HG03378 (cell line): ENCODE measurements at regions not wholly inside any gene's neighbourhood (a gene's known extent, or its start where the extent isn't known, plus 50 kb on each side); places are given as distances from the start of the nearest gene placed in this dataset.
"Not testable (repeated sequence)": the region's sequence is repeated elsewhere in the genome, so short reads cannot be mapped to it uniquely, and the experiment has no call there.

Experiments used
- ATAC-seq: cut with Tn5 transposase; IDR thresholded peaks from one replicate; pipeline ENCODE4 v1.9.1; 2021; ENCODE audit warnings: mild to moderate bottlenecking, moderate library complexity; ENCODE audit not compliant: unreplicated experiment

GRCh38 chr2:150120326-150120955, 367.0 kb downstream of the RND3 start:
- ATAC-seq, result no peak

GRCh38 chr2:150119819-150120218, 367.6 kb downstream of the RND3 start:
- ATAC-seq, result no peak

GRCh38 chr2:150114089-150114488, 373.4 kb downstream of the RND3 start:
- ATAC-seq, result not testable (repeated sequence)

- ATAC-seq, result no peak
Measured at GRCh38 chr2:150110548-150110947, 376.9 kb downstream of the RND3 start.

DNA sequence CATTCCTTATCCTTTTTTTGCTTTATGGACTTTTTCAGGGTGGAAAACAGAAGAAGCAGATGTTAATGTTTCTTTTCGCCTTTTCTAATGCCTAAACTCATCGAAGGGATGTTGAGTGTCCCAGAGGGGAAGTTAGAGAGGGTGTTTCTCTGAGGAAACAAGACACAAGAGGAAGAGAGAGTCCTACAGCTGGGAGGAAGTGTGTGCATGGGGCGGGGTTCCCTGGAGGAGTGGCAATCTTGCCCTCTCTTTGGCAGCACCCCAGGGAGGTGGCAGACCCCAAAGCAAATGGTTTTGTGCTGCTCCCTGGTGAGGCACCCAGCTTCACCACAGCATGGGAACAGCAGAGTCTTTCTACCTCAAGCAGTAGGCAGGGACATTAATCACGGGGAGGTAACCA, 377.6 kb downstream of the RND3 start:
- ATAC-seq, result no peak

GRCh38 chr2:150109028-150109427, 378.4 kb downstream of the RND3 start:
- ATAC-seq, result no peak

DNA sequence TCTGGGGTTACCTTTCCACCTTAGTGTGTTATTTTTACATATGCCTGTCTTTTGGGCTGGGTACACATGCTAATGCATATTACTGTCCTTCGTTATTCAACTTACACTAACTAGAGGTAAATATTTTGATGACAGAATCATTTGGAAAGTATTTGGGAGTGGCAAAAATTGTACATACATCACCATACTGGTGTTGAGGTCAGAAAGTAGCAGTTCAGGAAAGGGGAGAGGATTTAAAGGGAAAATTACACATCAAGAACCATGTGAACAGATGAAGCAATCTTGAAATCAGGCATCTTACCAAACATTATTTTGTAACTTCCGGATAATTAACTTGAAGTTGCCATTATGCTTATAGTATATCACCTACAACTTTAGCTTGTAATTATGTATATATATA, 379.7 kb downstream of the RND3 start:
- ATAC-seq, result no peak

DNA sequence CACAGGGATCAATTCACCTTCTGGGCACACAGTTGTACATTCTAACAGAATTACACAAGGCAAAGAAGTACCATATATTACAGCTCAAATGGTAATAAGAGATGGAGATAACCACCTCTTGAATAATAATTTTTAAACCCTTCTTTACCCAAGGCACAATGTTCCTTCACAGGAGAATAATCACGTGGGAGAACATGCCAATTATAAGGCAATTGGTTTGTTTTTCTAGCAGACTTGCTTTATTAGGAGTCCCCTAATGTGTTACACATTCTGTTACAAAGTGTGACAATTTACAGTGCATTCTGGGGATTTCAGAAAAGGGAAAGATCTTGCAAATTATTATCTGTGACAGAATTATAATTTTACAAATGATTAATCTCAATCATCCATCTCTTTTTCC, 380.3 kb downstream of the RND3 start:
- ATAC-seq, result no peak

- ATAC-seq, result no peak
Measured at GRCh38 chr2:150101947-150102346, 385.5 kb downstream of the RND3 start.

- ATAC-seq, result no peak
Measured at GRCh38 chr2:150100834-150101233, 386.6 kb downstream of the RND3 start.

GRCh38 chr2:150100336-150100735, 387.1 kb downstream of the RND3 start:
- no peak for ATAC-seq

DNA sequence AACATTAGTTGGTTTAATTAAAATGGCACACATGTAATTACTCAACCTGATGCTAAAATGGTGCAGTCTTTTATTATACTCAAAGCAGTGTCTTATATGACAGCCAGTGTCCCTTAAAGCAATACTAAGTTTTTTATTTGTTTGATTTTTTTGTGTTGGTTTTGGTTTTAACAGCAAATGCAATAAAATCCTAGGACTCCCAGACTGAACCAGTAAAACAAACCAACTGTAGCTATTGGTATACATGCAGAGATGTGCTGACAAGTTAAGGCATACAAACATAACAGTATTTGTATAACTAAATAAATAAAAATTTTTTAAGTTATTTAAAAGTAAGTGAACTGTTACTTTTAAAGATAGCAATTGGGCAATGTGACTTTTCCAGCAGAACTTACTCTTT, 387.7 kb downstream of the RND3 start:
- ATAC-seq, result no peak

DNA sequence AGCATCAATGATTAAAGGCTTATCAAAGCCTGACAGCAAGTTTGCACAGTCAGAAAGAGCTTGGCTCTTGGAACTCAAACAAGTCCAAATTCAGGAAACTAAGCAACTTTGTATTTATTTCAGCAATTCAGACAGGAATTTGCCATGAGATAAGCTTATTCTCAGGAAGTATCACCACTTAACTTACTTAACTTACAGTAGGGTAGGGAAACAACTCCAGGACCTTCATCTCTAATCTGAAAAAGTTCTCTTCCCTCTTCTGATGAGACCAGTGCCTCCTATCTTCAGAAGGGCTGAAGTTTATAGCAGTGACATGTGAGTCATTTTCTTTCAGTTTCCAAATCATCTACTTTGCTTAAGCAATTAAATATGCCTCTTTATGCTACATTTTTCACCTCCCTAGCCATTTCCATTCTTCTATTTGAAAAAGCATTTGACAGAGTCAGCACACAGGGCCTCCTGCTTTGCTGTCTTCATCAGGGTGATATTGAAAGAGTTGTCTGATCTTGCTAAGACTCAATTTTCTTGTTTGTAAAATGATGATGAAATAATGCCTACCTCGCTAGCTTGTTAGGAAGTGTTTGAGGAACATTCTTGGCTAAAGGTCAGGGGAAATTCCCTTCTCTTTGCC, 389.5 kb downstream of the RND3 start:
- no peak for ATAC-seq

DNA sequence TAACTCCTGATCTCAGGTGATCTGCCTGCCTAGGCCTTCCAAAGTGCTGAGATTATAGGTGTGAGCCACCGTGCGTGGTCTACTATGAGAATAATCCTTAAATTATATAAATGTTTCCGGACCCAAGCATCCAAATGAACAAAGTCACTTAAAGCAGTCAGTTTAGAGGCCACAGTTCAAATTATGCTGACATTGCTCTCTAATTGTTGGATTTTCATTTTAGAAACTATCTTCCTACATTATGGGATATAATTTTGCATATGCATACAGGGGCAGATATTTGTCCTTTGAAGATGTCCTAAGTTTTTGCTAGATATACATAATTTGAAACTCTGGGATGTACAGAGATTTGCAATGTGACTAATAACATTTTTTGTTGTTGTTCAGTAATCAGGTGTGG, 390.1 kb downstream of the RND3 start:
- no peak for ATAC-seq

- ATAC-seq, result no peak
Measured at GRCh38 chr2:150095361-150096095, 391.9 kb downstream of the RND3 start.

DNA sequence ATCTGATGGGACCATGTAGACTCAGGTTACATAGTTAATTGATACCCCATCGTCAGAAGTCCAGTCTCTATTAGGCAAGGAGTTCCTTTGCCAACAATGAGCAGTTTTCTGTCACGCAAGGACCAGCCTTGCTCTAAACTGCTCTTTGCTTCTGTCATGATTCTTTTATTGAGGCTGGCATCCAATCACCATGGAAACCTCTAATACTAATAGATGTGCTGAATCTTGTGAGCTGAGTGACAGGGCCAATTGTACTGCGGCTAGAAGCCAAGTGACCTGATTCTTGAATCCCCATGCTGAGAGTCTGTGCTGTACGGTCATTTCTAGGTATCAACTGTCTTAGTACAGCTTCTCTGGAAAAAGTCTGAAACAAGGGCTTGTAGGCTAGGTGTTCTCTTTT, 395.6 kb downstream of the RND3 start:
- no peak for ATAC-seq

- no peak for ATAC-seq
Measured at GRCh38 chr2:150090031-150090430, 397.4 kb downstream of the RND3 start.

- no peak for ATAC-seq
Measured at GRCh38 chr2:150088538-150088937, 398.9 kb downstream of the RND3 start.

- no peak for ATAC-seq
Measured at GRCh38 chr2:150085478-150085877, 402.0 kb downstream of the RND3 start.

GRCh38 chr2:150081775-150082481, 405.5 kb downstream of the RND3 start:
- ATAC-seq, result no peak

GRCh38 chr2:150076281-150076680, 411.2 kb downstream of the RND3 start:
- no peak for ATAC-seq

DNA sequence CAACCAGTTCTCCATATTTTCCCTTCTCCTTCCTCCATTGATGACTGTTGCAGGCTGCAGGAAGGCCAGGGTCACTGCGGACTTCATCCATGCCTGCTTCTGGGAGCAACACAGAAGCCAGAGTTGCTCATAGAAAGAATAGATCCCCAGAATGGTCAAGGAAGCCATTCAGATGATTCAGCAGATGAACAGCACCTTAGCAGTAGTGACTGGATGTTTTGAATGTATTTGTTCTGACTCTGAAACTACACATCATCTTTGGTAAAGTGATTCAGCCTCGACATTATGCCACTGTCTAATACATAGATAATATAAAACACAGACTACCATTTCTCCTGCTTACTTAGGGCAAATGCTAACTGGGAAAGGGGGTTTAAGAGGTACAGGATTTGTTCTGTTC, 411.6 kb downstream of the RND3 start:
- ATAC-seq, result no peak
